ENCODE measurements at regions not wholly inside any gene's neighbourhood (a gene's known extent, or its start where the extent isn't known, plus 50 kb on each side); places are given as distances from the start of the nearest gene placed in this dataset.

DNA sequence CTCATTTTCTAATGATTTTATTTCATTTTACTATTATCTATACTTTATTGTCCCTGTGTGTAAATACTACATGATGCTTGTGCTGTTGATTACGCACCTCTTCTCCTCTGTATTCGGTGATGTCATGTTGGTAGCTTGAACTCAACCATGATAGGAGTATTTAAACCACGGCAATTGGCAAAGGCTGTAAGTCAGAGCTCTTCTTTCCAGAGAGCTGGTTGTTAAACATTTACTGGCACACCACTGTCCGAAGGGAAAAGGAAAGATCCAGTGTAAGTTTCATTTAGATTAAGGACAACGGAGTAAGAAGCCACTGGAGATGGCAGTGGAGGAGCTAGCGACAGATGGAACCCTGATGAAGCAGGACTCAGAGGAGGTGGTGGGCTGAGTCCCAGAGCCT, 93.4 kb upstream of the KCNE2 start:
- TF ChIP-seq POLR2A (IDR thresholded peaks at IDR 0.05; ENCODE audit: low read length): no peak
- no peak for TF ChIP-seq GATA1 (IDR thresholded peaks at IDR 0.05; ENCODE audit: low read depth, low read length)

Data from erythroblast (primary cell).